Mesodermal cell (in vitro differentiated cells): ENCODE measurements at regions not wholly inside any gene's neighbourhood (a gene's known extent, or its start where the extent isn't known, plus 50 kb on each side); places are given as distances from the start of the nearest gene placed in this dataset.

Experiments
- H3K27ac ChIP-seq: 2 replicates; pipeline ENCODE4 v1.7.0; 2013; ENCODE audit warnings: mild to moderate bottlenecking, low read depth, low read length, moderate library complexity; ENCODE audit not compliant: severe bottlenecking
- H3K36me3 ChIP-seq: 2 replicates; pipeline ENCODE4 v1.7.1; 2013; ENCODE audit warnings: mild to moderate bottlenecking, low read length, moderate library complexity; ENCODE audit not compliant: control insufficient read depth, insufficient read depth
- H3K4me1 ChIP-seq: one replicate; pipeline ENCODE4 v1.7.1; 2013; ENCODE audit warnings: mild to moderate bottlenecking, low read length; ENCODE audit not compliant: insufficient read depth, control insufficient read depth, poor library complexity, severe bottlenecking
- H3K4me3 ChIP-seq: 2 replicates; pipeline ENCODE4 v1.7.0; 2013; ENCODE audit warnings: low read length, control low read depth, mild to moderate bottlenecking; ENCODE audit not compliant: insufficient read depth, poor library complexity, severe bottlenecking; ENCODE audit errors: extremely low read depth
- H3K9me3 ChIP-seq: 2 replicates; pipeline ENCODE4 v1.7.1; 2013; ENCODE audit warnings: mild to moderate bottlenecking, low read length, moderate library complexity; ENCODE audit not compliant: control insufficient read depth
- WGBS, 2 experiments: methylation state at CpG; one replicate each; pipeline ENCODE4 v1.1.5; 2013; ENCODE audit warnings: missing lambda C conversion rate in 2 of 2; ENCODE audit not compliant: insufficient coverage in 2 of 2; 5-methylcytosine and 5-hydroxymethylcytosine counted together

DNA sequence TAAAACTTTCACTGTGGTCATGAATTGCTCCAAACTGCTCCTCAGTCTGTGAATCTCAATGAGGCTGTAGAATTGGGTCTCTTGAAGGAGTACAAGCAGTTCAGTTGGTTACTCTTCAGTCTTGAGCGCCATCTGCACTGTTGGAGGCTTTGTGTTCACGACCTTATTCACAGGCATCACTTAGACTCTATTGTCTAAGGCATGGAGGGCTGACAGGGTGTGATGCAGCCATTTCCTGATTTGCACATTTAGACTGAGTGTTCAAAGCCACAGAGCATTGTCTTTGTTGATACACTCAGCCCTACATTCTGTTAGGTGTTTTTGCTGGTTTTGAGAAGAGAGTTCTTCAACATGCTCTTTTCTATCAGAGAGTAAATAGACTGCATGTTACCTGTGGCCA, 355.9 kb upstream of the RIOK2 start:
- 60% methylated on average over 2 of the region's 2 CpGs; no CpG with 5 or more reads in 1 of the 2 experiments for WGBS, 2 experiments
- Histone ChIP-seq H3K9me3 (no peaks in the 10 kb centered on the region), H3K27ac (no peak overlapping the region), H3K4me3 (no peak overlapping the region), H3K36me3 (no peaks in the 10 kb centered on the region), H3K4me1 (no peaks in the 10 kb centered on the region)

DNA sequence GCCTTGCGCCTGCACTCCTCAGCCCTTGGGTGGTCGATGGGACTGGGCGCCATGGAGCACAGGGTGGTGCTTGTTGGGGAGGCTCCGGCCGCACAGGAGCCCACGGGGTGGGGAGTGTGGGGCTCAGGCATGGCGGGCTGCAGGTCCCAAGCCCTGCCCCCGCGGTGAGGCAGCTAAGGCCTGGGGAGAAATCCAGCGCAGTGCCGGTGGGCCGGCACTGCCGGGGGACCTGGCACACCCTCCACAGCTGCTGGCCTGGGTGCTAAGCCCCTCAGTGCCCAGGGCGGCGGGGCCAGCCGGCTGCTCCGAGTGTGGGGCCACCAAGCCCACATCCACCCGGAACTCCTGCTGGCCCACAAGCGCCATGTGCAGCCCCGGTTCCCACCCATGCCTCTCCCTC, 358.8 kb upstream of the RIOK2 start:
- Histone ChIP-seq H3K4me3 (no peak overlapping the region), H3K9me3 (no peaks in the 10 kb centered on the region), H3K36me3 (no peaks in the 10 kb centered on the region), H3K4me1 (peaks cover 8% of the 10 kb centered on the region), H3K27ac (no peak overlapping the region)
- 88 to 91% methylated on average over 6 to 11 of the region's 20 CpGs for WGBS, 2 experiments

DNA sequence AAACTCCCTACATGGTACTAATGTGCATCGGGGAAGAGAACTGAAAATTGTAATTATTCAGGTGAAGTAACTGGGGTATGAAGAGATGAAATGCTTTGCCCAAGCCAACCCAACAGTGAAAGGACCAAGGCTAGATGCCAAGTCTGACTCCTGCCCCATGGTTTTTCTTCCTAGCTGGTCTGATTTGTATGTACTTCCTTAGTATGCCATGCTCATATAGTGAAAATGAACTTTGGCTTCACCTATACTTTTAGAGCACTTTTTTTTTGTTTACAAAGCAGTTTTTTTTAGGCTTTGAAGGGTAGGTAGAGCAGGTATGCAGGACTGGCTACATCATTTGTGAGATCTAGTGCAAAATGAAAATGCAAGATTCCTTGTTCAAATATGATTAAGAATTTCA, 359.4 kb upstream of the RIOK2 start:
- Histone ChIP-seq H3K36me3 (no peaks in the 10 kb centered on the region), H3K9me3 (no peaks in the 10 kb centered on the region), H3K4me1 (peaks cover 8% of the 10 kb centered on the region), H3K4me3 (no peak overlapping the region), H3K27ac (no peak overlapping the region)
- WGBS, 2 experiments, result no CpG with 5 or more reads among the region's 1 CpG

DNA sequence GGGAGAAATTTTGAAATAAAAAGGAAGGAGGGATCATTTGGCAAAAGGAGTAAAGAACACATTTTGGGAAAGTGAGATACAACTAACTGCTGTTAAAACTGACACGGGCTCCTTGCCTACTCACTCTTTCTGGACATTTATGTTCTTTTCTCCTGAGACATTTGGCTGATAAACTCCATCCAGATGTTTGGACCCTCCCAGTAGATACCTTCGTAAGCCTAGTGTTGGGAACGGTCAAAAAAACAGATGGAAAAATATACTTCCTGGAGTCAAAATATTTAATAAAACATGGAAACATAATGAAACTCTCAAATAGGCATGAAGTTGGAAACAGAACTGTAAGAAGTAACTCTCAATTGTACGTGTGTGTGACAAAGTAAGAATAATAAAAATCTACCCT, 360.1 kb upstream of the RIOK2 start:
- H3K4me1 ChIP-seq, result peaks cover 8% of the 10 kb centered on the region
- WGBS, 2 experiments, result 100% methylated on average over 1 of the region's 4 CpGs; no CpG with 5 or more reads in 1 of the 2 experiments

DNA sequence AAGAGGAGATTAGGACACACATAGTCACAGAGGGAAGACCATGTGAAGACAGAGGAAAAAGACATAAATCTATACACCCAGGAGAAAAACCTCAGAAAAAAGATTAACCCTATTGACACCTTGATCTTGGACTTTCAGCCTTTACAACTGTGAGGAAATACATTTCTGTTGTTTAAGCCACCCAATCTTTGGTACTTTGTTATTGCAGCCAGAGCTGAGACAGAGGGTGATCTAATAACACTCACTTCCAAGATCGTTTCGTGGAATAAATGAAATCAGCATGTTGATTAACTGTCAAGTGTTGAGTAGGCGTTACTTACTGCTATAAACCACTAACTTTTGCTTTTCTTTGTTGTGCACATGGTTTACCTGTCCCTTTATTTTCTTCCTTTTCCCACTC, 361.2 kb upstream of the RIOK2 start:
- no peaks in the 10 kb centered on the region for H3K9me3 ChIP-seq
- H3K27ac ChIP-seq, result no peak overlapping the region
- peaks cover 8% of the 10 kb centered on the region for H3K4me1 ChIP-seq
- no CpG with 5 or more reads among the region's 3 CpGs for WGBS, 2 experiments
- no peaks in the 10 kb centered on the region for H3K36me3 ChIP-seq
- no peak overlapping the region for H3K4me3 ChIP-seq

More for the DNA sequence above, 360.1 kb upstream of the RIOK2 start:
- H3K4me3 ChIP-seq, result no peak overlapping the region
- no peaks in the 10 kb centered on the region for H3K36me3 ChIP-seq
- H3K9me3 ChIP-seq, result no peaks in the 10 kb centered on the region
- no peak overlapping the region for H3K27ac ChIP-seq

DNA sequence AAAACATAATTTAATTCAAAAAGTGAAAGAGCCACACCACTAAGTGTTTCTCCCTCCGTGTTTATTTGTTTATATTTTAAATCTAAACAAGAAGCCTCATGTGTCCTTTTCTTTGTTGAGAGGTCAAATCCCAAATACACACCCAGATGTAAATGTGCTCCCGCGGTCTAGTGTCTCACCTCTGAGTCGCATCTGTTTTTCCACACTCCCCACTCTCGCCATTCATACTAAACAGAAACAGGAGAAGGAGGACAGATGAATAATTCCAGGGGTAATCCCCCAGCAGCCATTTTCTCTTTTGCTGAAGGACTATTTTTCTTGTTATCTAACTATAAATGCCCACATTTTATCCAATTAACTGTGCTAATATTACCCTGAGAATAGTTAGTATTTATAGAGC, 361.6 kb upstream of the RIOK2 start:
- Histone ChIP-seq H3K9me3 (no peaks in the 10 kb centered on the region), H3K4me1 (peaks cover 8% of the 10 kb centered on the region), H3K4me3 (no peak overlapping the region), H3K36me3 (no peaks in the 10 kb centered on the region), H3K27ac (no peak overlapping the region)
- 34 to 66% methylated on average over 3 to 4 of the region's 5 CpGs for WGBS, 2 experiments

DNA sequence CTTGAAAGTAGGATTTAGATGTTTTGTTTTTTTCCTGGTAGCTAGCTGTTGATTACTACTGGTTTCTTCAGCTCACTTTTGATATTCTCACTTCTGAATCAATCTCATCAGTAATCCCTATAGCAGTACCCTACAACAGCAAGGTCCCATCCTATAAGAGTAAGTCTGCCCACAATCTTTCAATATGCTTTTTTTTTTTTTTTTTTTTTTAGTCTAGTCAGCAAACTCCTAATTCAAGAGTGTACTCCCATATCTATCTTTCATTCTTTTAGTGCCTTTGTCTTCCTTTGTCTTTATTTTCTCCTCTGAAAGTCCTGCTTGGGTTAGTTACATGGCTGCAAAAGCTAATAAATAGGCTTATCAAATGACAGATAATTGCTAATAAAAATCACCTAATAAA, 362.4 kb upstream of the RIOK2 start:
- Histone ChIP-seq H3K27ac (no peak overlapping the region), H3K4me3 (no peak overlapping the region), H3K36me3 (no peaks in the 10 kb centered on the region), H3K9me3 (no peaks in the 10 kb centered on the region), H3K4me1 (peaks cover 8% of the 10 kb centered on the region)

DNA sequence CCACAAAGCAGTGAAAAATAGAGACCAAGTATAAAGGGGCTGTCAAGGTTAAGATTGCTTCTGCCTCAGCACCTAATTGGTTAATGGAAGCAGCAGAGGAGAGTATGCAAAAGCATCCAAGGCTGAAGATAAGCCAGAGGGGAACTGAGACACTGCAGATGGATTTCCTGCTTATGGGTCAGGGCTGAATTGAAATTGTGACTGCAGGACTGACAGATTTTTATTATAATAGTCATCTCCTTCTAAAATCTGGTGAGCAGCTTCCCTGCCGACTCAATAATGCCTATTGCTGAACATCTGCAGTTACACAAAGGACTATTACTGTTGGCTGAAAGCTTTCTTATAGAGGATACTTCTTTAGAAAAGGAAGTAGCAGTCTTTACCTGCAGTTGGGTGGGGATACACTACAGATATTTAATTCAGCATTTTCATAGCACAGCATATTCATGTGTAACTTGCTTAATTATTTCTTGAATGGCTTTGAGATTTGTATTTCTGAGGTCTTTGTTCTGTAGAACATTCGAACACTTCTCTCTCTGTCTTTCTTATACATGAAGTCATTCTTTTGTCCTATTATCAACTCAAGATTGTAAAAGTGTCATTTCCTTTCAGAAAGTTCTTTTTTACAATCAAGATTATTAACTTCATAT, 363.0 kb upstream of the RIOK2 start:
- WGBS, 2 experiments, result 100% methylated on average over 1 of the region's 2 CpGs; no CpG with 5 or more reads in 1 of the 2 experiments
- H3K36me3 ChIP-seq, result no peaks in the 10 kb centered on the region
- no peak overlapping the region for H3K27ac ChIP-seq
- peaks cover 8% of the 10 kb centered on the region for H3K4me1 ChIP-seq
- no peaks in the 10 kb centered on the region for H3K9me3 ChIP-seq
- H3K4me3 ChIP-seq, result no peak overlapping the region

DNA sequence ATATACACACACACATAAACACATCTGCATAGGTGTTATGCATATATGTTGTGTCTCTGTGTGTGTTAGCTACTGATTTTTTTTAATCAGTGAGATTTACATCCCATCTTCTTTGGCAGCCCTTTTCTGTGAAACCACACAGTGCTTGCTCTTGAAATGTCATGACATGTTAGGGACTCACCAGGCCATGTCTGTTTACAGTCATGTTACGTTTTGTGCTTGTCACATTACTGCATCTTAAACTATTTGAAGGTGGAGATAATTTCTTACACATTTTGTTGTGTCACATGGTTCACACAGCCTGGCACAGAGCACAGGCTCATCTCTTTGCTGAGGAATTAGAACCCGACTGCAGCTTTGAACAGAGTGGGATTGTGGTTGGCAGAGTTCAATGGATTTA, 364.4 kb upstream of the RIOK2 start:
- WGBS, 2 experiments, result 100% methylated on average over 2 of the region's 2 CpGs; no CpG with 5 or more reads in 1 of the 2 experiments
- Histone ChIP-seq H3K9me3 (no peaks in the 10 kb centered on the region), H3K36me3 (no peaks in the 10 kb centered on the region), H3K27ac (no peak overlapping the region), H3K4me1 (peaks cover 8% of the 10 kb centered on the region), H3K4me3 (no peak overlapping the region)

DNA sequence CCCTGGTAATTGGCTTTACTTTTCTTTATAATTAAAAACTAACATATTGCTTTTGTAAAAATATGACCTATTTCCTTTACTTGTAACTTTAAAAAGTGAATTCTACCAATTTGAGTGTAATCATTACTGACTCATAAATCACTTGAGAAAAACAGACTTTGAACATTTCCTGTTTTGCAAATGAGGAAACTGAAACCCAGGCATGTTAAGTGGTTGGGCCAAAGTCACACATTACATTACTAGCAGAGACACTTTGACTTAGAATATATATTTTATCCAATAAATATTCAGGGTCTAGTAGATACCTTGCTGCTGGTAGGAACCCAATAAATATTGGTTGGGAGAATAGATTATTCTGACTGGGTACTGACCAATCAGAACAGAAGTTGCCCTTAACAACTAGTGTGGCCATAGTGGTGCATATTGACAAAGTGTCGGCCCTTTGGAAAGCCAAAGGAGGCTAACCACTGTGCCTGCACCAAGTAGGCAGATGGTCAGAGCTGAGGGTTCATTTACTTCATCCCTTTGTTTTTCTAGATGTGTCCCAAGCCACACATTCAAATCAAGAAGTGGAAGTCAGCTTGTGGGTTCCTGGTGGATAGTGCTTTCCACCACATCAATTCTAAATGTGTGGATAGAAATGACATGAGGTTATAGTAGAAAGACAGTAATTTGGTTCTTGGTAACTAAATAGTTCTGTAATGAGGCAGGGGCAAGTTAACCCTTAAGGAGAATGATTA, 365.1 kb upstream of the RIOK2 start:
- Histone ChIP-seq H3K4me1 (peaks cover 8% of the 10 kb centered on the region), H3K4me3 (no peak overlapping the region), H3K9me3 (no peaks in the 10 kb centered on the region), H3K27ac (no peak overlapping the region), H3K36me3 (no peaks in the 10 kb centered on the region)
- 57 to 100% methylated on average over 1 of the region's 1 CpG for WGBS, 2 experiments

DNA sequence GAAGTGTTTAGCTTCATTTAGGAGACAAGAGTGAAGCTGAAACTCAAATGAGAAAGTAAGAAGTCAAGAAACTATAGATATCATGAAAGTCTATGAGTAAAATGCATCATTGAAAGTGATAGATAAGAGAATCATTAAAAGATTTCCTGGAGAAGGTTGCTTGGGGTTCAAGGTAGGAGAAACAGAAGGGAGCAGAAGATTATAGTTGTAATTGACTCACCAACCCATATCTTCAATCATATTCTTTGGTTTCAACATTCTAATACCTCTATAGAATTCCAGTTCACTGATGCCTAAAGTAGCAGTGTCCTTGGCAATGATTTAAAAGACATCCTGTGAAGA, 365.7 kb upstream of the RIOK2 start:
- Histone ChIP-seq H3K4me3 (no peak overlapping the region), H3K27ac (no peak overlapping the region), H3K9me3 (no peaks in the 10 kb centered on the region), H3K4me1 (peaks cover 8% of the 10 kb centered on the region), H3K36me3 (no peaks in the 10 kb centered on the region)
